ENCODE measurements at regions not wholly inside any gene's neighbourhood (a gene's known extent, or its start where the extent isn't known, plus 50 kb on each side); places are given as distances from the start of the nearest gene placed in this dataset.
A peak's percentile ranks its signal among the peaks of the same experiment; 100 is the strongest.
"Not testable (repeated sequence)": the region's sequence is repeated elsewhere in the genome, so short reads cannot be mapped to it uniquely, and the experiment has no call there.

DNA sequence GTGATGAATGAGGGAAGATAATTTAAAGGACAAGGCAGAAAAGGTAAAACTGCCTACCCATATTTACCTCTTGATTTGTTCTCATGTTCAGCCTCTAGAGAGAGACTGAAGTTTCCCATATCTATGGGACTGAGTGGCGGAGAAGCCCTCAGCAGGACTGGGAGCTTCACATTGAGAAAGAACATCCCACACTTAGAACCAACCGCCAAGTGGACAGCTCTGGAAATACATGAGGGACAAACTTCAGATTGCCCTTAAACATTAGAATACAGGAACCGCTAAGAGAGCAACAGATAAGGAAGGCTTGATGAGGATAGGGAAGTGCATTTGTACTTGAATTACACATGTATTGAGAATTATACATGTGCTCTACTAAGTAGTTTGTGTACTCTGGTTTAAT, 316.0 kb upstream of the MIR17HG start:
- DNase-seq (ENCODE audit: low read depth in 4 of 4, low spot score in 3 of 4): no peak

DNA sequence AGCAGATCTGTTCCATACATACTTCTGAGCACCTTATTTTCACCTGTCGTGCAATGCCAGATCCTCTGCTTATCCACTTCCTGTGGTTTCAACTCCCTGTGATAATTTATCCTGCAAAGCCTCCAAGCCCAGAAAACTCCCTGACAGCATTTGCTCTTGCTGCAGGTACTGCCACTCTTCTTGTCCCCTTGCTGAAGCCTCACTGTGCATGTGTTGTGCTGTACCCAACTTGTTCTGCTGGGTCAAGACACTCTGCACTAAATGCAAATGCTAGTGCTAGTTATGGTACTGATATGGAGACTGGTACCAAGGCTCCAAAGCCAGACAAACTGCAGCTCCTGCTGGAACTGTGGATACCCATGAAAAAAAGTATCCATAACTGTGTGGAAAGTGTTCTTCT, 315.4 kb upstream of the MIR17HG start:
- DNase-seq (ENCODE audit: low read depth in 4 of 4, low spot score in 3 of 4): no peak

DNA sequence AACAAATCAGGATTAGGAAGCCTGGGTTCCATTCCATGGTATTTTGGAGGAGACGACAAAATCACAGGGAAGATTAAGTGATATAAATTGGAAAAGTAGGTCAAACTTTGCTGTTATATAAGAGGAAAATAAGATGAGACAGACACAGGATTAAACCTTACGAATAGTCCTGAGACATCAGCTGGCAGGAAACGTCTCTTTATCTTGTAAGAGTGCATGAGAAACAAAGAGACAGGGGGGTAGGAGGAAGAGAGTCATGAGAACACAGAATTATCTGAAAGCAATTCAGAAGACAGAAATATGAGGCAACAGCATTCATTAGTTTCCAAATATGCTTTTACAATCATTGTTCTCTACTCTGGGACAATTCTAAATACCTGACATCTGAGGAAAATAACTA, 310.6 kb upstream of the MIR17HG start:
- no peak for DNase-seq (ENCODE audit: low read depth in 4 of 4, low spot score in 3 of 4)

DNA sequence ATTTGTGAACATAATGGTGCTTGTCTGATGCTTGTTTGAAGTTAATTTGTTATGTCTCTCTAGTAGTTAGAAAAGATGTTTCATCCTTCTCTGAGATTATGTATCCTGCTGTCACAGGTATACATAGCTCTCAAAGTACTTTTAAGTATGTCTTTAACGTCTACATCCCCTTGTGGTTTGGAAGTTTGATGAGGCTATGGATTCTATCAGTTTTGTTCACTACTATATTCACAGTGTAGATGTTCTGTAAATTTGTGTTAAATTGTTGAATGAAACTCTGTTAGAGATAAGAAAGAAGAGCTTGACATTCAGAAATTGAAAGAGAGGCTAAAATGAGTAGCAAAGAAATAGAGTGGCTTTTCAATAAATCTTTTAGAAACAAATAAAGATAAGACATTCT, 304.6 kb upstream of the MIR17HG start:
- DNase-seq (ENCODE audit: low read depth in 4 of 4, low spot score in 3 of 4): no peak

DNA sequence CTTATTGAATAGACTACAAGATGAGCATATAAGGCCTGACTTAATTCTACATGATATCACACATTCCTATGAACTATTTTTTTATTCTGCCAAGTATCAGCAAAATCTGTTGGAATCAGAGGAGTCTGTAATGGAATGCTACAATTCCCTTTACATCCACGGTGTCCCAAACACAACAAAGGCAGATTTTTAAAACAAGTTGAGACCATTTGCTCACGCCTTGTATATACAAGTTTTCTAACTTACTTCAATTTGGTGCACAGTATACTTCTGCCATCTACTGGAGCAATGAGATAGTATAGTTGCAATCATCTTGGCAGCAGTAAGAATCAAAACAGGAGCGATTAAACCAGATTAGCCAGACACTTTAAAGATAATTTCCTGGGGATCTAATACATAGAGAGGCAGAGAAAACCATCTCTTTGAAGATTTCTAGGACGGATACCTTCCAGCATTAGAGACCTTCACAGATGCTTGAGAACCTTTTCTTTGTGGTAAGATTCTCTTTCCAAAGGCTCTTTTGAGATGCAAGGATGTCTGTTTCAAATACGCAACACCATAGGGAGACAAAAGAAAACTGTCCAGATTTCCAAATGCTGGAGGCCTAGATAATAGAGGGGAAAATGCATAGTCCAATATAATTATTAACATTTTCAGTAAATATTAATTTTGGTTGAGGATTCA, 302.0 kb upstream of the MIR17HG start:
- DNase-seq (ENCODE audit: low read depth in 4 of 4, low spot score in 3 of 4): peak in 2 of 4 donors; percentile 12 to 14

DNA sequence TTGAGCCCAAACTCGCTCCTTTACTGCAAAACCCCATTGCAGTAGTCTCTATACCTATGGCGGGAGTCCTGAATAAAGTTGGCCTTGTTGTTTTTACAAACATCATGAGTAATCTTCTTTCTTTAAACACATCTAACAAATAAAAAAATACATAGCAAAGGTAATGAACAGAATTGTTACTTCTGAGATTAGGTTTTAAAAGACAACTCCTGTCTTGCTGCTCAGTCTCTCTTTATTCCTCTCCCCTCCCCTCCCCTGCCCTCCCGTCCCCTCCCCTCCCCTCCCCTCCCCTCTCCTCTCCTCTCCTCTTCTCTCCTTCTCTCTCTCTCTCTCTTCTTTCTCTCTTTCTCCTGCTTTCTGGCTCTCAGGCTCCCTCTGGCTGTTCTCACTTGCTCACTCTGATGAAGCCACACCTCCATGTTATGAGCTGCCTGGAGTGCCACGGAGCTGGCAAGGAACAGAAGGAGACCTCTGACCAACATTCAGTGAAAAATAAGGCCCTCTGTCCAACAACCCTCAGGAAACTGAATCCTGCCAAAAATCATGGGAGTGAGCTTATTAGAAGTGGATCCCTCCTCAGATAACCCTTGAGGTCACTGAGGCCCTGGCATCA, 300.7 kb upstream of the MIR17HG start:
- DNase-seq (ENCODE audit: low read depth in 4 of 4, low spot score in 3 of 4): no peak

DNA sequence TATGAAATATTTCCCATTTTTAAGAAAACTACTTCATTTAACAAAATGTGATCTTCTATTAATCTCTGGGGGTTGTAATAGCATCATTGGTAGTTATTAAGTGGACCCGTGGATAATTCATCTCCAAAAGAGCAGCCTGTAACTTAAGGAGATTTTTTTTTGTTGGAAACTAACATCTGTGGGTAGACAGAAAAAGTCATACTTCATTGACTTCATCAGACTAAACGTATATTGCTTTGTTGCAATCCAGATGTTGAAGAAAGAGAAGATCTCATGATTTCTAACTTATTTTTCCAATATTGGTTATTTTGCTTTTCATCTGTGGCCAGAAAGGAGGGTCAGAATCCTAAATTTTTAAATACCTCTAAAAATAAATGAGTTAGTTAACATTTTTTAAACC, 296.5 kb upstream of the MIR17HG start:
- no peak for DNase-seq (ENCODE audit: low read depth in 4 of 4, low spot score in 3 of 4)

DNA sequence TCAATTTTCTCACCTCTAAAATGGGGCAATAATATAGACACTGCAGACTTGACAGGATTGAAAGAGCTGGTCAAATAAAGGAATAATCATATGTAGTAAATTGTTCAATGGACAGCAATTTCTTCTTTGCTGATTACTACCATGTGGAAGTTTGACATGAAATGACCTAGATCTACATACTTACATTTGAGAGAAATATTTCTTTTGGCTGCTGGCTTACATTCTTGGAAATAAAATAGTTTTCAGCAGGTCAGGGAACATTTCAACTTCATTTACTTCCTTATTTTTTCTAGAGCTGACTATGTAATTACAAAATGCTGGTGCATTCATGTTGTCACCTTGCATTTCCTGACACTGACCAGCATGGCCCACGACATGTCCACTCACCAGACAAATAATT, 294.6 kb upstream of the MIR17HG start:
- no peak for DNase-seq (ENCODE audit: low read depth in 4 of 4, low spot score in 3 of 4)

DNA sequence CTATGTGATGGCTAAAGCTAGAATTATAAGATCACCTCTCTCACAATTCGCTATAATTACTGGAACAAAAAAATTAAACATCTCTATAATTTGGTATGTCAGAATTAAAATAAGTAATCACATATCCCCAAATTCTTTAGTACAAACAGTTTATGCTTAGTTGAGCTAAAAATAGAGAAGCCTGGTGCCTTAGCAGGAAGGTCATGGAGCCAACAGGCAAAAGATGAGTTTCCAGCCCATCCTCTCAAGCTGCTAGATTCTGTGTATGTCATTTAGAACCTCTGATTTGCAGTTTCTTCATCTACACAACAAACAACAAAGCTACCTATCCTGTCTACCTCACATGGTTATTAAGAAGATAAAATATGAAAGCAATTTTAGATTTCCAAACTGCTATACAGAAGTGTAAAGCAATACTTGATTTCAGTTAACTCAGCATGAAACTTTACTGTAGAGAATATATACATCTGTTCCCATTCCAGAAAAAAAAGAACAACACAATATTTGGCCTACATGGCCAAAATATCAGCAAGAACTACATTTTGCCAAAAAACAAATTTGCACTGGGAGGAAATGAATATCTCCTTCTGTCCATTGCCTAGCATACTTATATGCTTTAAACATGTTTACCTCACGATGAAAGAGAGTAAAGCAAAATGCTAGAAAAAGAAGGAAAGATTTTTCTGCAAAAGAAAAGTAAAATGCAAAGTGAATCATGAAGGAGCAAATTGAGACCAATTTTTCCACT, 294.0 kb upstream of the MIR17HG start:
- DNase-seq (ENCODE audit: low read depth in 4 of 4, low spot score in 3 of 4): no peak

DNA sequence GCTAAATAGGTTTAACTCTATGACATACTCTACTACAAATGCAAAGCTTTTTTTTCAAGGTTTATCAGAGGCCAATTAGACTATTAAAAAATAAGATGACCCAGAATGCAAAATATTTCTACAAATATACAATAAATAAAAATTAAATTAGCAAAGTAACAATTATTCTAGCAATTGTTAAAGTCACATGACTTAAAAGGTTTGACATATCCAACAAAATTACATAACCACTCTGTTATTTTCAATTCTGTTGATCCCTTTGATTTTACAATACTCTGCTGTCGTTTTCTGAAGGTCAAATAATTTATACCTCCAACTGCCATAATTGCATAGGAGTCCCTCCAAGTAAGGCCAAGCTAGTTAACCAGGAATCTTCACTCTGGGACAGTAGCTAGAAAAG, 292.6 kb upstream of the MIR17HG start:
- DNase-seq (ENCODE audit: low read depth in 4 of 4, low spot score in 3 of 4): no peak

DNA sequence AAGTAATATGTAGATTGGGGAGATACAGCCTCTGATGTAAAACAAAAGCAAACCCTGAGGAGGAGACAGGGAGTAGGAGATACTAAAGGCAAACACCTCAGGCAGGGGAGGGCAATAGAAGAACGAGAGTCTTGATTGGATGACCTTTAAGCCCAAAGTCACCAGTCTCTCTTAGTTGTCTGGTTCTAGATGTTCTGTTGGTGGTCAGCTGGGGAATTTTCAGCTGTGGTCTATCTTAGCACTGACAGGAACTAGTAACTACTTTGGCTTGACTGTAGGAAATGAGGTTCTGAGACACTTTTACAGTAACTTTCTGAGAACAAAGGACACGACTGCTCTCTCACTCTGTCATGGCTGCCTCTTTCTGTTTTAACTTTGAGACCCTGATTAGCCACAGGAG, 290.7 kb upstream of the MIR17HG start:
- DNase-seq (ENCODE audit: low read depth in 4 of 4, low spot score in 3 of 4): no peak

DNA sequence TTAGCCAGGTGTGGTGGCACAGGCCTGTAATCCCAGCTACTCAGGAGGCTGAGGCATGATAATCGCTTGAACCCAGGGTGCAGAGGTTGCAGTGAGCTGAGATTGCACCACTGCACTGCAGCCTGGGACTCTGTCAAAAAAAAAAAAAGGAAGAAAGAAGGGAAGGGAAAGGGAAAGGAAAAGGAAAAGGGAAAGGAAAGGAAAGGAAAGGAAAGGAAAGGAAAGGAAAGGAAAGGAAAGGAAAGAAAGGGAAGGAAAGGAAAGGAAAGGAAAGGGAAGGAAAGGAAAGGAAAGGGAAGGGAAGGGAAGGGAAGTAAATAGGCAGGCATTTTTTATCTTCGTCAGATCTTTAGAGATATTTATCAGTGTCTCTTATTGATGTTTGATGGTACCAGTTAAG, 290.0 kb upstream of the MIR17HG start:
- not testable (repeated sequence) for DNase-seq (ENCODE audit: low read depth in 4 of 4, low spot score in 3 of 4)

DNA sequence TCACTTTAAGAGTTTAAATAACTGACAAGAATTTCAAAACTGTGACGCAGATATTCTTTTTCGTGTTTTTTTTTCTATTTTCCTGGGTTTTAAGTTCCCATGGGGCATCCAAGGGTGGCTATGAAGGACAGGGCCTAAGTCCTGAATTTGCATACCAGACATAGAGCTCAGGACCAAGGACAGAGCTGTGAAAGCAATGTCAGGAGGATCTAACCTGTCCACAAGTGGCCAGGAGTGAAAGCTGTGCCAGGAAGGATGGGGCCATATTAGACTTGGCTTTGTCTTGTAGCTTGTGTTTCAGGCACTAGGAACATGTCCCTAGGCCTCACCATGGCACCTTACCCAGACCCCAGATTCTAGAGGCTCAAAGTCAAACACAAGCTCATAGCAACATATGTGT, 289.4 kb upstream of the MIR17HG start:
- DNase-seq (ENCODE audit: low read depth in 4 of 4, low spot score in 3 of 4): no peak

DNA sequence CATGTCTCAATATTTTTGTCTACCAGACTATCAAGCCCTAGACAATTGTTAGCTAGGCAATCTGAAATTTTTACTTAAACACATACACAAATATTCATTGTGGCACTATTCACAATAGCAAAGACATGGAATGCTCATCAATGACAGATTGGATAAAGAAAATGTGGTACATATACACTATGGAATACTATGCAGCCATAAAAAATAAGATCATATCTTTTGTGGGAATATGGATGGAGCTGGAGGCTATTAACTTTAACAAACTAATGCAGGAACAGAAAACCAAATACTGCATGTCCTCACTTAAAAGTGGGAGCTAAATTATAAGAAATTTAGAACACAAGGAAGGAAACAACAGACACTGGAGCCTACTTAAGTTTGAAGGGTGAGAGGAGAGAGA, 288.6 kb upstream of the MIR17HG start:
- DNase-seq (ENCODE audit: low read depth in 4 of 4, low spot score in 3 of 4): no peak

DNA sequence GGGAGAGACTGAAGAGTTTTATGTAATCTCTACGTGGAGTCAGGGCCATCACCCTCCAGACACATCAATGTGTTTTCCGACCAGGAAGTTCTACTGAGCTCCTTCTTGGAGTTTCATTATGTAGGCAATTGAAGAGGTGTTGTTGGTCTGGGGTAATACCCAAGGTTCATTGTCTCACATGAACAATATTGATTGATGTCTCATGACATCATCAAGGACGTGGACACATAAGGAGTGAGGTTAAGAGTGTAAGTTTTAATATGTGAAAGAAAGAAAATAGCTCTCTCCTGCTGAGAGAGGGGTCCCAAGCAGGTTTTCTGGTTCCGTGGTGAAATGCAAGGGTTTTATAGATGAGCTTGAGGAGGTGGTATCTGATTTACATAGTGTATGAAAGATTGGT, 280.7 kb upstream of the MIR17HG start:
- no peak for DNase-seq (ENCODE audit: low read depth in 4 of 4, low spot score in 3 of 4)

DNA sequence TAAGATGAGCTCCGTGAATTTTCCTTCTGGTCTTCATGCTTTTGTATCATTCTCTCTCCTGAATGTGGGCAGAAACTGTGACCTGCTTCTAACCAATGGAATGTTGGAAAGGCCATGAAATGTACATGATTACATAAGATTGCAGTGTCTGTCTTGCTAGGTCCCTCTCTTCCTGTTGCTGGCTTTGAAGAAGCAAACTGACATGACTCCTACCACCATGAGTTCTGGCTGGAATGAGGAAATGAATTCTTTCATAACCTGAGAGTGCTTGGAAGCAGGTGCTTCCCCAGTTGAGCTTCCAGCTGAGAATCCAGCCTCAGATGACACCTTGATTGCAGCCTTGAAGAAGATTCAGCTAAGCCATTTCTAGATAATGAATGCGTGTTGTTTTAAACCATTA, 275.0 kb upstream of the MIR17HG start:
- no peak for DNase-seq (ENCODE audit: low read depth in 4 of 4, low spot score in 3 of 4)

DNA sequence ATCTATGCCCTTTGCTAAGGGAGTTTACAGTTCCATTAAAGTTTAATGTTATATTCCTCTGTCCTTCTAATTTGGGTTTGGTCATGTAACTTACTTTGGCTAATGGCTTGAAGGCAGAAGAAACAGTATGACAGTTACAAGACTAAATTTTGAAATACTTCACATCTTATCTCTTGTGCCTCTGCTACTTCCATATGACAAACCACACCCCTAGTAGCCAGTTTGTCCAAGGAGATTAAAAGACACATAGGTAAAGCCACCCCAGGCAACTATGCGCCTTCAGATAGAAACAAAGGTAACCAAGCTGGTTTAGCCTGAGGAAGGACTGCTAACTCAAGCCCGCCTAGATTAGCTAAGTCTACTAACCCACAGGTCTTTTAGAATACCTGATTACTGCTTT, 273.4 kb upstream of the MIR17HG start:
- DNase-seq (ENCODE audit: low read depth in 4 of 4, low spot score in 3 of 4): no peak

DNA sequence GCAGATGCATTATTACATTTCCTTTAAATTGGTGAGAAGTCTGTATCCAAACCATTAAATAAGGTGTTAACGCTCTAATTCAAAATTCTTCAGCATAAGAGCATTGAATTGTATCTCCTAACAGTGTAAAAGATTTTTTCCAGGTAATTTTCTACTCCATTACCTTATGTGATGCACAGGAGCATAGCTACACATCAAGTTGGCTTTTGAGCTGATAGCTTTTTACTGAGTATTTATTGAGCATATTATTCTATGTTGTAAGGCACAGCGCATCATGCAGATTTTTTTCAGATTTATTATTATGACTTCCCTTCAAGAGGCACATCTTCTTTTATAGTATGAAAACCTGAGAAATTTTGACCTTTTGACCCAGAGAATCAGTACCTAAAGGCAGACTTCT, 270.7 kb upstream of the MIR17HG start:
- DNase-seq (ENCODE audit: low read depth in 4 of 4, low spot score in 3 of 4): no peak

DNA sequence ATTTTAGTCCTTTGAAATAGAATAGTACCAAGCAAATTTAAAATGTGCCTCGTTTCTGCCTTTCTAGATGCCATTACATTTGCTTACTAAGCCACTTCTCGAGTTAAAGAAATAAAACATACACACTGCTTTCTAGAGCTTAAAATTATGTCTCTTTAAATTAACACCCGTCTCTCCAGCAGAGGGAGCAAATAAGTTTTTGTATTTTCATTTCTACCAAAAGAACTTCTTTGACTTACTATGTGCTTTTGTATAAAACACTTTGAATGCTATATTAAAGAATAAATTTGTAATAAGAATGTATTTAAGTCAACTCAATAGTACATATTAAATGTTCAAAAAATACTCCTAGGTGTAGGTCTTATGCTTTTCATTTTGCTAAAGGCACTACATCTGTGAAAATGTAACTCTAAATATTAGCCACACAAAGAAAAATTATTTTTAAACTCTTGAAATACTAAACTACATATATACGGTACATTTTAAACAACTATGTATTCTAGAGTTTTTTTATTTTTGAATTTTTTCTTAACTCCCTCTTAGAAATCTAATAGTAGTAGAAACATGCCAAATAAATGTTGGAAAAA, 269.3 kb upstream of the MIR17HG start:
- peak in 1 of 4 donors; percentile 6 for DNase-seq (ENCODE audit: low read depth in 4 of 4, low spot score in 3 of 4)

DNA sequence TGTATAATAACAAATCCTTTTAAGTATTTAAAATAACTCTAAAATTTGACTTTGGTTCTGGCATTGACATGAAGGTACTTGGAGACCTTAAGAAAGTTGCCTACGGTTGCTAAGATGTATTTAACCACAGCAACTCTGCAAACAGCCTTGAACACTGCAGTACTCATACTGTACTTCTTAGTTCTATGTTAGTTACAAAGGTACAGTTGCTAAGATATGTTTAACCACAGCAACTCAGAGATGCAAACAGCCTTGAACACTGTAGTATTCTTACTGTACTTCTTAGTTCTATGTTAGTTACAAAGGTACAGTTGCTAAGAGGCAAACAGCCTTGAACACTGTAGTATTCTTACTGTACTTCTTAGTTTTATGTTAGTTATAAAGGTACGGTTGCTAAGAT, 268.3 kb upstream of the MIR17HG start:
- no peak for DNase-seq (ENCODE audit: low read depth in 4 of 4, low spot score in 3 of 4)

DNA sequence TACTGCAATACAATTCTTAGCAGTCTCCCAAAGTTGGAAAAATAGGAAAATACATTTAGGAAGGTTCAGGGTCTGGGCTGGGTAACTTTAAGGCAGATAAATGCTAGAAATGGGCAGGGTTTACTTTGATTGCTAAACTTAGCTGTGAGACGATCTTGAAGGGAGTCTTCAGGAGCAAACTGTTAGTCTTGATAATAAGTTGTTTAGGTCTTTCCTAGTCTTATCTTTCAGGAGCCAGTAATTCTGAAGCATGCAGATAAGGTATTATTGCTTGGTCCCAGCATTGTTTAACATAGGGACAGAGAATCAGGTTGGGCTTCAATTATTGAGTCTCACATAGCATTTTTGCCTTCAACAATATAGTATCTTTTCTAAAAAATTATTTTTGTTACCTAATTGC, 262.4 kb upstream of the MIR17HG start:
- no peak for DNase-seq (ENCODE audit: low read depth in 4 of 4, low spot score in 3 of 4)
